IPS-NIHi11 (cell line): ENCODE measurements at regions not wholly inside any gene's neighbourhood (a gene's known extent, or its start where the extent isn't known, plus 50 kb on each side); places are given as distances from the start of the nearest gene placed in this dataset.
"Not testable (repeated sequence)": the region's sequence is repeated elsewhere in the genome, so short reads cannot be mapped to it uniquely, and the experiment has no call there.

Experiments used
- DNase-seq: peaks from one replicate; pipeline ENCODE4 v3.0.0; 2012; ENCODE audit warnings: mixed read lengths, low spot score

DNA sequence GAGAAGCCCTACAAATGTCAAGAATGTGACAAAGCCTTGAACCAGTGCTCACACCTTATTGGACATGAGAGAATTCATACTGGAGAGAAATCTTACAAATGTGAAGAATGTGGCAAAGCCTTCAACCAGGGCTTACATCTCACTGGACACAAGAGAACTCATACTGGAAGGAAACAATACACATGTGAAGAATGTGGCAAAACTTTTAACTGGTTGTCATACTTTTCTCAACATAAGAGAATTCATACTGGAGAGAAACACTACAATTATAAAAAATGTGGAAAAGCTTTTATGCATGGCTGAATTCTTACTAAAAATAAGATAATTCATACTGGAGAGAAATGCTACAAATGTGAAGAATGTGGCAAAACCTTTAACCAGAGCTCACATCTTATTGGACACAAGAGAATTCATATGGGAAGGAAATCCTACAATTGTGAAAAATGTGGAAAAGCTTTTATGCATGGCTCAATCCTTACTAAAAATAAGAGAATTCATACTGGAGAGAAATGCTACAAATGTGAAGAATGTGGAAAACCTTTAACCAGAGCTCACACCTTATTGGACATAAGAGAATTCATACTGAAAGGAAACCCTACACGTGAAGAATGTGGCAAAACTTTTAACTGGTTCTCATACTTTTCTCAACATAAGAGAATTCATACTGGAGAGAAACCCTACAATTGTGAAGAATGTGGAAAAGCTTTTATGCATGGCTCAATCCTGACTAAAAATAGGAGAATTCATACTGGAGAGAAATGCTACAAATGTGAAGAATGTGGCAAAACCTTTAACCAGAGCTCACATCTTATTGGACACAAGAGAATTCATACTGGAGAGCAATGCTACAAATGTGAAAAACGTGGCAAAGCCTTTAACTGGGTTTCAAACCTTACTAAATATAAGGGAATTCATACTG, 350.6 kb upstream of the NUPR2 start:
- not testable (repeated sequence) for DNase-seq

DNA sequence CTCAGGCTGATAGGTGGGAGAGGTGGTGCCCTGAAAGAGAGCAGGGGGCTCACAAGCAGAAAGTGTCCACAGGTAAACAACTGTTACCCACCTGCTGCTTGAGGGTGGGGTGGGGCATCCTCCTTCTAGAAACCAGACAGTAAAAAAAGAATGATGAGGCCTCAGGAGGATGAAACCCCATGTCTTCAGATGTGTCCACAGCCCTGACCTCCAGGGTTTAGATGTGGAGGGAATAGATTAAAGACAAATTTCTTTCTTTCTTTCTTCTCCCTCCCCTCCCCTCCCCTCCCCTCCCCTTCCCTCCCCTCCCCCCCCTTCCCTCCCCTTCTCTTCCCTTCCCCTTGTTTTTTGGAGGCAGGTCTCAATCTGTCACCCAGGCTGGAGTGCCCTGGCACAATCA, 333.5 kb upstream of the NUPR2 start:
- DNase-seq, result no peak

DNA sequence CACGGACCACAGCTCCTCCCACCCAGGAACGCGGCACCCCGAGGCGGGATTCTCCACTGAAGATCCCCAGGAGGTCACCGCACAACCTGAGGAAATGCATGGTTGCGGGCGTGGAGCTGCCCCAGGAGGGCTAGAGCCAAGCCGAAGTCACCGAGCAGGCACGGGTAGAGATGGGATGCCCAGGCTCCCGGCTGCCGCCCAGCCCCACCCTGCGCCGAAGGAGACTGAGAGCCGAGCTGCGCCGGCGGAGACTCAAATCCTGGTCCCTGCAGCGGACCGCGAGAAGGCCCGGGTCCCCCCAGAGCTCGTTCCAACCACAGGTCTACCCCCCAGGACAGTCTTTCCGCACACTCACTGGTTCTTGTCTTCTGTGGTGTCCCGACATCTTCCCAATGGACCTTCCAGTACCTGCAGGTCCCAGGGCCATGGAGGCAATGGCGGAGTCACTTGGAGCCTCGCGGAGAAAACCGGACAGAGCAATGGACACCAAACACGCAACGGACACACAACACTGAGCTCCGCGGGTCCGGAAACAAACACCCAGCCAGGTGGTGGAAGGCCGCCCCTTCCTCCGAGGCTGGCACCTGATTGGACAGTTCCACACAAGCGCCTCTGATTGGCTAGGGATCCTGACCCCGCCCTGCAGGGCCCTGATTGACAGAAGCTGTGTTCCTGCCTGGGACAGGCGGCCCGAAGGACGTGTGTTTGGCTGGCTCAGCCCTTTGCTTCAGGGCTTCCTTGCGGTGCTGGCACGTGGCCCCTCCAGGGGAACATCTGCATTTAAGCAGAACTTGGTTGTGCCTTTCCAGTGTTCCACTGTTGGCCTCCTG, 331.9 kb upstream of the NUPR2 start:
- DNase-seq, result no peak

DNA sequence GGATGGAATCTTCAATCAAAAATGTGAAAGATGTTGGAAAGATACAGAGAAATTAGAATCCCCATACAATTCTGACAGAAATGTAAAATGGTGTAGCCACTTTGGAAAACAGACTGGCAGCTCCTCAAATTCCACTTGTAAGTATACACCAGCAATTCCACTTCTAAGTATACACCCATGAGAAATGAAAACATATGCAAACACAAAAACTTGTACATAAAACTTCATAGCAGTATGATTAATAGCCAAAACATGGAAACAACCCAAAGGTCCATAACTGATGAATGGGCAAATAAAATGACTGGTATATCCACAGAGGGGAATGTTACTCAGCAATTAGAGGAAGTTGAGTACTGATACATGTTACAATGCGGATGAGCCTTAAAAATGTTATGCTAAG, 304.3 kb upstream of the NUPR2 start:
- DNase-seq, result not testable (repeated sequence)

DNA sequence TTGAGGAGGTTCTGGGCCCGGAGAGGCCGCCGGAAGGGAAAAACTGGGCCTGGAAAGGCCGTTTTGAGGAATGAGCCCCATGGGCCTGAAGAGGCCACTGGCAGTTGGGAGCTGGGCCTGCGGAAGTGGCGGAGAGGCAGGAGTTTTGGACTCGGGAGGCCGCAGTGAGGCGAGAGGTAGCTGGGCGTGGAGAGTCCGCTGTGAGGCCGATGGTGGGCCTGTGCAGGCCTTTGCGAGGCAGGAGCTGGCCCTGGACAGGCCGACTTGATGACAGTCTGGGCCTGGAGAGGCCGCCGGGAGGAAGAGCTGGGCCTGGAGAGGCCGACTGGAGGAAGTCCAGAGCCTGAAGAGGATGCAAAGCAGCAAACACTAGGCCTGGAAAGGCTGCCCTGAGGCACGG, 259.0 kb upstream of the NUPR2 start:
- no peak for DNase-seq

DNA sequence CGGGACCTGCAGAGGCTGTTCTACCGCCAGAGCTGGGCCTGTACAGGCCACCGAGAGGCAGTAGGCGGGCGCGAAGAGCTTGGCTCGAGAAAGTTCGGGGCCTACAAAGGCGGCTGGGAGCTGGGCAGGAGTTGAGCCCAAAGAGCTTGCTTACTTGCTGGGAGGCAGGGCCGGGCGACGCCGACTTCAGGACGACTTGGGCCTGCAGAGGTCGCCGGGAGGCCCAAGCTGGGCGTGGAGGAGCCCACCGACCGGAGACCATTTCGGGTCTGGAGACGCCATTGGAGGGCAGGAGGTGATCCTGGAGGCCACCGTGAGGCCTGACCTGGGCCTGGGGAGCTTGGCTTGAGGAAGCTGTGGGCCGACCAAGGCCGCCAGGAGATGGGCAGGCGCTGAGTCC, 258.4 kb upstream of the NUPR2 start:
- not testable (repeated sequence) for DNase-seq

DNA sequence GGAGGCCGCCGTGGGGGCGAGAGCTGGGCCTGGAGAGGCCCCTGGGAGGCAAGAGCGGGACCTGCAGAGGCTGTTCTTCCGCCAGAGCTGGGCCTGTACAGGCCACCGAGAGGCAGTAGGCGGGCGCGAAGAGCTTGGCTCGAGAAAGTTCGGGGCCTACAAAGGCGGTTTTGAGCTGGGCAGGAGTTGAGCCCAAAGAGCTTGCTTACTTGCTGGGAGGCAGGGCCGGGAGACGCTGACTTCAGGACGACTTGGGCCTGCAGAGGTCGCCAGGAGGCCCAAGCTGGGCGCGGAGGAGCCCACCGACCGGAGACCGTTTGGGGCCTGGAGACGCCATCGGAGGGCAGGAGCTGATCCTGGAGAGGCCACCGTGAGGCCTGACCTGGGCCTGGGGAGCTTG, 257.1 kb upstream of the NUPR2 start:
- not testable (repeated sequence) for DNase-seq

DNA sequence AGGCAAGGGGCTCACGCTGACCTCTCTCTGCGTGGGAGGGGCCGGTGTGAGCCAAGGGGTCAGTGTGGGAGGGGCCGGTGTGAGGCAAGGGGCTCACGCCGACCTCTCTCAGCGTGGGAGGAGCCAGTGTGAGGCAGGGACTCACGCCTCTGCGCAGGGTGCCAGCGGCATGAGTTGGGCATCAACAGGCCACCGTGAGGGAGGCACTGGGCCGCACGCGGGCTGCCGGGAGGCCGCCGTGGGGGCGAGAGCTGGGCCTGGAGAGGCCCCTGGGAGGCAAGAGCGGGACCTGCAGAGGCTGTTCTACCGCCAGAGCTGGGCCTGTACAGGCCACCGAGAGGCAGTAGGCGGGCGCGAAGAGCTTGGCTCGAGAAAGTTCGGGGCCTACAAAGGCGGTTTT, 255.6 kb upstream of the NUPR2 start:
- not testable (repeated sequence) for DNase-seq

DNA sequence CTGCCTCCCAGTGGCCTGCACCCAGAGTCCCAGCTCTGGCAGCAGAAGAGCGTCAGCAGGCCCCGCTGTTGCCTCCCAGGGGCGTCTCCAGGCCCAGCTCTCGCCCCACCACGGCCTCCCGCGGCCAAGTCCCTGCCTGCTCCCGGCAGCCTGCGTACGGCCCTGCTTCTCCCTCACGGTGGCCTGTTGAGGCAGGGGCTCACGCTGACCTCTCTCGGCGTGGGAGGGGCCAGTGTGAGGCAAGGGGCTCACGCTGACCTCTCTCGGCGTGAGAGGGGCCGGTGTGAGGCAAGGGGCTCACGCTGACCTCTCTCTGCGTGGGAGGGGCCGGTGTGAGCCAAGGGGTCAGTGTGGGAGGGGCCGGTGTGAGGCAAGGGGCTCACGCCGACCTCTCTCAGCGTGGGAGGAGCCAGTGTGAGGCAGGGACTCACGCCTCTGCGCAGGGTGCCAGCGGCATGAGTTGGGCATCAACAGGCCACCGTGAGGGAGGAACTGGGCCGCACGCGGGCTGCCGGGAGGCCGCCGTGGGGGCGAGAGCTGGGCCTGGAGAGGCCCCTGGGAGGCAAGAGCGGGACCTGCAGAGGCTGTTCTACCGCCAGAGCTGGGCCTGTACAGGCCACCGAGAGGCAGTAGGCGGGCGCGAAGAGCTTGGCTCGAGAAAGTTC, 254.1 kb upstream of the NUPR2 start:
- not testable (repeated sequence) for DNase-seq

DNA sequence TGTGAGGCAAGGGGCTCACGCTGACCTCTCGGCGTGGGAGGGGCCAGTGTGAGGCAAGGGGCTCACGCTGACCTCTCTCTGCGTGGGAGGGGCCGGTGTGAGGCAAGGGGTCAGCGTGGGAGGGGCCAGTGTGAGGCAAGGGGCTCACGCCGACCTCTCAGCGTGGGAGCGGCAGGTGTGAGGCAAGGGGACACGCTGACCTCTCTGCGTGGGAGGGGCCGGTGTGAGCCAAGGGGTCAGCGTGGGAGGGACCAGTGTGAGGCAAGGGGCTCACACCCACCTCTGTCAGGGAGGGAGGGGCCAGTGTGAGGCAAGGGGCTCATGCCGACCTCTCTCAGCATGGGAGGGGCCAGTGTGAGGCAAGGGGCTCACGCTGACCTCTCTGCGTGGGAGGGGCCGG, 251.7 kb upstream of the NUPR2 start:
- DNase-seq, result not testable (repeated sequence)

DNA sequence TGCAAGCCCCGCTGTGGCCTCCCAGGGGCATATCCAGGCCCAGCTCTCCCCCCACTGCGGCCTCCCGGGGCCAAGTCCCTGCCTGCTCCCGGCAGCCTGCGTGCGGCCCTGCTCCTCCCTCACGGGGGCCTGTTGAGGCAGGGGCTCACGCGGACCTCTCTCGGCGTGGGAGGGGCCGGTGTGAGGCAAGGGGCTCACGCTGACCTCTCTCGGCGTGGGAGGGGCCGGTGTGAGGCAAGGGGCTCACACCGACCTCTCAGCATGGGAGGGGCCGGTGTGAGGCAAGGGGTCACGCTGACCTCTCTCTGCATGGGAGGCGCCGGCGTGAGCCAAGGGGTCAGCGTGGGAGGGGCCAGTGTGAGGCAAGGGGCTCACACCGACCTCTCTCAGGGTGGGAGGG, 251.2 kb upstream of the NUPR2 start:
- DNase-seq, result not testable (repeated sequence)

DNA sequence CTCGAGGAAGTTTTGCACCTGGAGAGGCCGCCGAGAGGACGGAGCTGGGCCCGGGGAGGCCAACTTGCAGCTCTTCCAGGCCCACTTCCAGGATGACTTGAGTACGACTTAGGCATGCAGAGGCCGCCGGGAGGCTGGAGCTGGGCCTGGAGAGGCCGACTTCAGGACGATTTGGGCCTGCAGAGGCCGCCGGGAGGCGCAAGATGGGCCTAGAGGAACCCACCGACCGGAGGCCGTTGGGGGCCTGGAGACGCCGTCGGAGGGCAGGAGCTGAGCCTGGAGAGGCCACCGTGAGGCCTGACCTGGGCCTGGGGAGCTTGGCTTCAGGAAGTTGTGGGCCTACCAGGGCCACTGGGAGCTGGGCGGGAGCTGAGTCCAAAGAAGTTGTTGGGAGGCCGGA, 250.5 kb upstream of the NUPR2 start:
- DNase-seq, result not testable (repeated sequence)

DNA sequence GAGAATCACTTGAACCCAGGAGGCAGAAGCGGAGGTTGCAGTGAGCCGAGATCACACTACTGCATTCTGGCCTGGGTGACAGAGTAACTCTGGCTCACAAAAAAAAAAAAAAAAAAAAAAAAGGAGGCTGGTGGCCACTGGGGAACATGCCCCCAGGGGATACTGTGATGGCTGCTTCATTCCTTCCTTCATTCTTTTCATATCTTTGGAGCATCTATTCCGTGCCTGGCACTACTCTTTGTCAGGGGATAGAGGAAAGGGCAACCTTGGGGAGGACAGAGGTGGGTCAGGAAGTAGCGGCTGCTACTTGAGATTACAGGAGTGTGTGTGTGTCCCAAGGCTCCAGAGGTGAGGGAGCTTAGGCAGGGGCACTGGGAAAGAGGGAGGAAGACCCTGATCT, 236.4 kb upstream of the NUPR2 start:
- not testable (repeated sequence) for DNase-seq

DNA sequence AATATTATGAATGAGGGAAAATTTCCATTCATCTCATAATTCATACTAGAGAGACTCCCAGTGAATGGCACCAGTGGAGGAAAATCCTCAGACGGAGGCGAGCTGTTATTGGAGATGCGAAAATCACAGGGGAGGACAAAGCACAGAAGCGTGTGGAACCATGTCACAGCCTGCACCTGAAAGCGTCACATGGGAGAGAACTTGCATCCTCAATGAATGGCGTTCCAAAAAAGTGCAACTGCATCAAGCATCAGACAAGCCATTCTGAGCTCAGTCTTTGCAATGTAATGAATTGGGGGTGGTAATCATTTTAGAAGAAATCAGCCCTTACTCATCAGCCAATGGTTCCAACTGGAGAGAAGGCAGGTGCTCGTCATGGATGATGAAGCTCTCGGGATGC, 235.0 kb upstream of the NUPR2 start:
- not testable (repeated sequence) for DNase-seq

DNA sequence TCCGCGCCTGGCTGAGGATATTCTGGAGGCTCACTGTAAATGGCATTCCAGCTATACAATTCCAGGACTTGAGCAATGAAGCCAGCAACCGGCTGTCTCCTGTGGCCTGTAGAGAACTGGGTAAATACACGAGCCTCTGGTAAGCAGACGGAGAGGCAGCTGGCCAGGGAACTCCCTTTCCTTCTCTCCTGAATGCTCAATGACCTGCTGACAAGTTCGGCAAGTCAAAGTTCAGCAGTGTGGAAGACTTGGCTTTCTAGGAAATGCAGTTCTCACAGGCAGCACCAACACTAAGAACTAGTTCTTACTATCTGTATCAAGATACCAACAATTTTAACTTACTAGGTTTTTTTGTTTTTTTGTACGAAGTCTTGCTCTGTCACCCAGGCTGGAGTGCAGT, 232.1 kb upstream of the NUPR2 start:
- not testable (repeated sequence) for DNase-seq

DNA sequence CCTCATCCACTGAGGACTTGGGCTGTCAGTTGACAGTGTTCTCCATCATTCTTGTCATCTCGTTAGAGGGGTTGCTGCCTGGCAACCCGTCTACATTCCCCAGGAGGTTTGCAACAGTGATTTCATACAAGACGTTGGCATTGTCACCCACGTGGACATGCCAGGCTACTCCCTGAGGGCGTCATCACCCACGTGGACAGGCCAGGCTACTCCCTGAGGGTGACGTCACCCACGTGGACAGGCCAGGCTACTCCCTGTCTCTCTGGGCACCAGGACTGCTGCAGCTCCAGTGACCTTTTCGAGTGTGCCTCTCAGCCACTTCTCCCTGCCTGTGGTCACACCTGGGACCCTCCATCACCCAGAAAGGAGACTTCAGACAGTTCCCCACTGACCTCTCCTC, 212.1 kb upstream of the NUPR2 start:
- DNase-seq, result not testable (repeated sequence)

DNA sequence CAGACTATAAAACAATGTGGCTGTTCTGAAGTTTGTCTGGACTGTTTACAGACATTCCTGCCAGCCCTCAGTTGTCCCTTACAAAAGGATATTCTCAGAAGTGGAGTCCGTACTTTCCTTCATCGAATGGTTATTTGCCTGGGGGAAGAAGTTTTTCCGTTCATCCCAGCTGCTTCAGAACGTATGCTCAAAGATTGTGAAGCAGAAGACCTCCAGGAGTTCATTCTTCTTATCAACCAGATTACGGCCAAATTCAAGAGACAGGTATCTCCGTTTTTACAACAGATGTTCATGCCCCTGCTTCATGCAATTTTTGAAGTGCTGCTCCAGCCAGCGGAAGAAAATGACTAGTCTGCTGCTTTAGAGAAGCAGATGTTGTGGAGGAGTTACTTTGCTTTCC, 174.3 kb upstream of the NUPR2 start:
- DNase-seq, result no peak

DNA sequence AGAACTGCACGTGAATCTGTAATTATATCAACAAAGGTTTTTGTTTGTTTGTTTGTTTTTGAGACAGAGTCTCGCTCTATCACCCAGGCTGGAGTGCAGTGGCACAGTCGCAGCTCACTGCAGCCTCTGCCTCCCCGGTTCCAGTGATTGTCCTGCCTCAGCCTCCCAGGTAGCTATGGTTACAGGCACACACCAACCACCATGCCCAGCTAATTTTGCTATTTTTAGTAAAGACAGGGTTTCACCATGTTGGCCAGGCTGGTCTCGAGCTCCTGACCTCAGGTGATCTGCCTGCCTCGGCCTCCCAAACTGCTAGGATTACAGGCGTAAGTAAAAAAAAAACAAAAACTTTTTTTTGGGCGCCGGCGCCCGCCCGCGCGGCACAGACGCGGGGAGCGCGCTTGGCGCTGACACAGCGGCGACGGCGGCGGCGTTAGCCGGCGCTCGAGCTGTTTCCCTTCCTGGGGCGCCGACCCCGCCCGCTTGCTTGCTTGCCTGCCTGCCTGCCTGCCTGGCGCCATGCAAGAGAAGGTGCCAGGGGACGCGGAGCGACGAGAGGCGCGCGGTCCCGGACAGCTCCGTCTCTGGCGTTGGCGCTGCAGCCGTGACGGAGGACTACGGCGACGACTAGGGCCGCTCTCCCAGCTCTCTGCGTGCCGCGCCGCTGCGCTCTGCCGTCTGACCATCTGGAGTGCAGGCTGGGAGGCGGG, 171.4 kb upstream of the NUPR2 start:
- DNase-seq, result no peak

DNA sequence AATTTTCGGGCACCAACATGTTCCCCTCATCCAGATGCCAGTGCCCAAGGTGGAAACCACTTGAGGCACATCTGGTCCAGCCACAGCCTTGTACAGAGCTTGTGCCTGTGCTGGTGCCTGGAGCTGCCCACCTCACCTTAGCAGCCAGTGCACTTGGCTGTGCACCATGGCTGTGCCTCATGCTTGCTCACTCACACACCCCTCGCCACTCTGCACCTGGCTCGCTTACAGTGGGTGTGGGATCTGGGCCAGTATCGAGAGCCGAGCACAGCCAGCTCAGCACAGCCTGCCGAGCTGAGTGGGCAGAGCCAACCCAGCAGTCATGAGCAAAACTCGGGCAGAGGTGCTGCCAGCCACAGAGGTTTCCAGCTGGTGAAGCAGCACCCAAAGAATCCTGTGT, 139.9 kb upstream of the NUPR2 start:
- DNase-seq, result no peak

DNA sequence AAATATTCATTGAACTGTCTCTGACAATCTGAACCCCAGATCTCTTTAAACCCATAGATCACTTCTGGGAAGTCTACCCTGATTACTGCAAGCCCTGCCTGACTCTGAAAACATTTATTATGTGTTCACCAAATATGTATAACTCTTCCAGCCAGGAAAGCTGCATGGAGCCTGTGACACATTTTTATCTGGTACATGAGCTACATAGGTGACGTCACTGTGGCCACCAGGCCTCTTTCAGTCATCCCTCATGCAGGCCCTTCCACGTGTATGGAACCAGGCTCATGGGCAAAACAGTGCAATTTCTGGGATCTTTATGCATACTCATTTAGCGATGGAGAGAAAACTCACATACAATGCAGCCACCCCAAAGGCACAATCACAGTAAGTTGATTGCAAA, 133.9 kb upstream of the NUPR2 start:
- DNase-seq, result no peak

DNA sequence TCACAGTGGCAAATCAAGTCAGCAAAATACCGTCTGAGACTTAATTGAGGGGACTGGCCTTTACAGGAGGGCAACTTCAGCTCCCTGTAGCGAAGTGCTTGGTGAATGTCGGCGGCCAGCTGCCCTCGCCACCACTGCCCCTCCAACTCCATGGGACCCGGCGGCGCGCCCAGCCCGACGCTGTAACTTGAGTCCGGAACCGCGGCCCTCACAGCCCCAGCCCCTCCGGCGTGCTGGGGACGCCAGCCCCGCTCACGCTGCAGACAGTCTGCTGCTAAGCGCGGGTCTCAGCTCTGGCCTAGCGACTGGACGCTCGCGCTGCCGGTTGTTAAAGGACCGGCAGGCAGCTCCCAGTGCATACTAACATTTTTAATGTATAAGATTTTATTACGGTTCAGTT, 113.4 kb upstream of the NUPR2 start:
- no peak for DNase-seq

DNA sequence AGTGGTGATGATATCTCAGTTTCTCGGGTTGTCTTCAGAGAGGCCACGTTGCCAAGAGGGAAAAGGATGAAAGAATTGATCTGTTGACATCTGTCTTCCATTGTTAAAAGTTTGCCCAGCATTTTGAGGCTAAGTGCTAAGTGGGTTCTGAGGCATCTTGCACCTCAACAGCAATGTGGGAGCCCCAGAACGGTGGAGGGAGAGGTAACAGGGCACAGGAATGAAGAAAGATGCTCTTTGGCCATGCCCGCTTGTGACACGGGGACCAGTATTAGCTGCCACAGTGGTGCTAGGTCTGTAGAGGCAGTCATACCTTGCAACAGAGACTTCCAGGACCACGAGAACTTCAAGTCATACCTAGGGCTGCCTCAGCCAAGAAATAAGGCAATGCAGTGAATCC, 106.6 kb upstream of the NUPR2 start:
- DNase-seq, result no peak
